Peyer's patch (tissue), 4 donors: ENCODE measurements at regions not wholly inside any gene's neighbourhood (a gene's known extent, or its start where the extent isn't known, plus 50 kb on each side); places are given as distances from the start of the nearest gene placed in this dataset.

Experiments used
- DNase-seq, 3 donors: peaks; one replicate each; pipeline ENCODE4 v3.0.0-alpha.2; 2017 to 2019
- H3K27ac ChIP-seq, 4 donors: fragments of 200-600 bp; sonication (generic); one replicate each; pipeline ENCODE4 v1.5.1; 2016 to 2019
- H3K27me3 ChIP-seq, 2 donors: fragments of 200-600 bp; sonication (generic); one replicate each; pipeline ENCODE4 v1.5.1; 2019
- H3K36me3 ChIP-seq, 3 donors: fragments of 200-600 bp; sonication (generic); one replicate each; pipeline ENCODE4 v1.5.1; 2016 to 2019
- H3K4me1 ChIP-seq, 4 donors: fragments of 200-600 bp; sonication (generic); one replicate each; pipeline ENCODE4 v1.5.1; 2016 to 2019
- H3K4me3 ChIP-seq, 4 donors: fragments of 200-600 bp; sonication (generic); 1 replicate in 3 of 4; 2 replicates in 1 of 4; pipeline ENCODE4 v1.5.1; 2016 to 2019; ENCODE audit warnings: mild to moderate bottlenecking in 1 of 4
- H3K9me3 ChIP-seq, 4 donors: fragments of 200-600 bp; sonication (generic); one replicate each; pipeline ENCODE4 v1.5.1; 2016 to 2019; ENCODE audit warnings: mild to moderate bottlenecking in 1 of 4
- CTCF ChIP-seq, 6 experiments: fragments of 450-650 bp in 4 of 6; fragments of 200-600 bp in 2 of 6; sonication (generic) in 1 of 6; IDR thresholded peaks; one replicate each; pipeline ENCODE4 v1.5.1; 2017 to 2019; ENCODE audit warnings: antibody characterized with exemption in 6 of 6, mild to moderate bottlenecking in 3 of 6, moderate library complexity in 1 of 6
- POLR2A ChIP-seq, 2 donors: fragments of 450-650 bp; IDR thresholded peaks; one replicate each; pipeline ENCODE4 v1.5.1; 2017; ENCODE audit warnings: antibody characterized with exemption in 2 of 2, mild to moderate bottlenecking in 2 of 2, moderate library complexity in 2 of 2

GRCh38 chr14:46058964-46059563 is 592.5 kb downstream of the RPL10L start:
- H3K27me3 ChIP-seq, result no peaks in the 10 kb centered on the region
- no peak overlapping the region for H3K27ac ChIP-seq
- H3K4me1 ChIP-seq, result no peaks in the 10 kb centered on the region
- no peaks in the 10 kb centered on the region for H3K36me3 ChIP-seq
- DNase-seq, result no peak
- TF ChIP-seq POLR2A (IDR thresholded peaks at IDR 0.05) (no peak), CTCF (IDR thresholded peaks at IDR 0.05) (no peak)
- H3K4me3 ChIP-seq, result no peak overlapping the region
- no peaks in the 10 kb centered on the region for H3K9me3 ChIP-seq

- no peaks in the 10 kb centered on the region for H3K27me3 ChIP-seq
- H3K27ac ChIP-seq, result no peak overlapping the region
- no peak overlapping the region for H3K4me3 ChIP-seq
- H3K36me3 ChIP-seq, result no peaks in the 10 kb centered on the region
- DNase-seq, result no peak
- no peak for TF ChIP-seq POLR2A (IDR thresholded peaks at IDR 0.05)
- TF ChIP-seq CTCF (IDR thresholded peaks at IDR 0.05), result no peak
- no peaks in the 10 kb centered on the region for H3K4me1 ChIP-seq
- H3K9me3 ChIP-seq, result no peaks in the 10 kb centered on the region
These were observed 593.8 kb downstream of the RPL10L start for GRCh38 chr14:46057799-46058198.

GRCh38 chr14:46054526-46054925 is 597.1 kb downstream of the RPL10L start:
- DNase-seq, result no peak
- Histone ChIP-seq H3K27ac (no peak overlapping the region), H3K36me3 (no peaks in the 10 kb centered on the region), H3K9me3 (no peaks in the 10 kb centered on the region), H3K27me3 (no peaks in the 10 kb centered on the region), H3K4me1 (no peaks in the 10 kb centered on the region), H3K4me3 (no peak overlapping the region)
- TF ChIP-seq CTCF (IDR thresholded peaks at IDR 0.05) (no peak), POLR2A (IDR thresholded peaks at IDR 0.05) (no peak)

GRCh38 chr14:46053221-46053620 is 598.4 kb downstream of the RPL10L start:
- Histone ChIP-seq H3K27ac (no peak overlapping the region), H3K27me3 (no peaks in the 10 kb centered on the region), H3K4me3 (no peak overlapping the region), H3K9me3 (no peaks in the 10 kb centered on the region), H3K4me1 (no peaks in the 10 kb centered on the region), H3K36me3 (no peaks in the 10 kb centered on the region)
- TF ChIP-seq POLR2A (IDR thresholded peaks at IDR 0.05) (no peak), CTCF (IDR thresholded peaks at IDR 0.05) (no peak)
- DNase-seq, result no peak

GRCh38 chr14:46051796-46052195 is 599.8 kb downstream of the RPL10L start:
- no peak overlapping the region for H3K27ac ChIP-seq
- no peaks in the 10 kb centered on the region for H3K4me1 ChIP-seq
- no peak overlapping the region for H3K4me3 ChIP-seq
- no peaks in the 10 kb centered on the region for H3K36me3 ChIP-seq
- no peak for TF ChIP-seq POLR2A (IDR thresholded peaks at IDR 0.05)
- no peak for TF ChIP-seq CTCF (IDR thresholded peaks at IDR 0.05)
- DNase-seq, result no peak
- no peaks in the 10 kb centered on the region for H3K9me3 ChIP-seq
- H3K27me3 ChIP-seq, result no peaks in the 10 kb centered on the region

GRCh38 chr14:46048127-46048526 is 603.5 kb downstream of the RPL10L start:
- no peaks in the 10 kb centered on the region for H3K27me3 ChIP-seq
- H3K27ac ChIP-seq, result no peak overlapping the region
- no peaks in the 10 kb centered on the region for H3K4me1 ChIP-seq
- no peaks in the 10 kb centered on the region for H3K9me3 ChIP-seq
- H3K36me3 ChIP-seq, result no peaks in the 10 kb centered on the region
- TF ChIP-seq CTCF (IDR thresholded peaks at IDR 0.05), result no peak
- no peak for TF ChIP-seq POLR2A (IDR thresholded peaks at IDR 0.05)
- H3K4me3 ChIP-seq, result no peak overlapping the region
- DNase-seq, result no peak
